Fibroblast of skin of scalp (primary cell): ENCODE measurements at regions not wholly inside any gene's neighbourhood (a gene's known extent, or its start where the extent isn't known, plus 50 kb on each side); places are given as distances from the start of the nearest gene placed in this dataset.

Source experiments
- DNase-seq: peaks from one replicate; pipeline ENCODE4 v3.0.0-alpha.2; 2013

DNA sequence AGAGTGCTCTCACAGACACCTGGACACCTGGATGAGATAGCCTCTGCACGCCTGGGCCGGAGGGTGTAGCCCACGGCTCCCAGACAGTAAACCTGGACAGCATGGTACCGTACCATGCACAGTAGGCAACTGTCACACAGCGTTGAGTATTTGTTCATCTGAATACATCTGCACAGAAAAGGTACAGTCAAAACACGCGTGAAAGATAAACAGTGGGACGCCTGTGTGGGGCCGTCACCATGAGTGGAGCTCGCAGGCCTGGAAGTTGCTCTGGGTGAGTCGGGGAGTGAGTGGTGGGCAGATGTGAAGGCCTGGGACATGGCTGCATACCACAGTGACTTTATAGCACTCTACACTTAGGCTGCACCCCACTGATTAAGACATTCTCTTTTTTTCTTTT is 280.0 kb upstream of the SHH start:
- DNase-seq, result no peak

DNA sequence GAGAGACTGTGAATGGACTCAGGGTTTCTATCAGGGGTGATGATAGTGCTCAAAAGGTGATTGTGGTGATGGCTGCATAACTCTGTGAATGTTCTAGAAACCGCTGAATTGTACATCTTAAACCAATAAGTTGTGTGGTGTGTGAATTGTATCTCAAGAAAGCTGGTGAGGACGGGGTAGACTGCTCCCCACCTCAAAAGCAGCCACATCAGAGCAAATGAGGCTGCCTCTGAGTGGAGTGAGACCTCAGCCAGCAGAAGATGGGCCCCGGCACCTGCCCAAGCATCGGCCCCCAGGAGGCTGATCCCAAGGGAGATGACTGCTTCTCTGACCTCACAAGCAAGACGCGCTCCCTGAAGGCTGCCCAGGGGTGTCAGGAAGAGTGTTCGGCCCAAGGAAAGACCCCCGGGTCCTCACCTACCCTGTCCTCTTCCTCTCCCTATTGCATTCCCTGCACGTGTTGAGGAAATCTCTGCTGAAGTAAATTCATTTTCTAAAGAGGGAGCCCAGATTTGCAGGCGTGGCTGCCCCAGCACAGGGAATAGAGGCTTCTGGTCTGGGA is 279.3 kb upstream of the SHH start:
- DNase-seq, result no peak

DNA sequence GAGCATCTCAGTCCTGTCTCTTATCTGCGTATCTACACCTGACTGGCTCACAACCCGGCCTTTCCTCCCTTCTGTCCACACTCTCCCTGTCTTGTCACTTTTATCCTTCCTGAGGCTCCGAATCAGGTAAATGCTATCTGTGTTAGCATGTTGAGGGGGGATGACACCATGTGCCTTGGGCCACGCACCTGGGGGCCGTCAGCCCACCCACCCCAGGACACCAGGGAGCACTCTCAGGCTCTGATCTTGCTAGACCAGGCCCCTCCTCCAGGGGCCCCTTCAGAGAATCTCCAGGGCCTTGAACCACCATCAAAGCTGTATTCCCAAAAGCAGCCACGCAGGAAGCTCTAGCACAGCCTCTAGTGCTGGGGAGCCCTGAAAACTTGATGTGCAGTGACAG is 278.7 kb upstream of the SHH start:
- no peak for DNase-seq

DNA sequence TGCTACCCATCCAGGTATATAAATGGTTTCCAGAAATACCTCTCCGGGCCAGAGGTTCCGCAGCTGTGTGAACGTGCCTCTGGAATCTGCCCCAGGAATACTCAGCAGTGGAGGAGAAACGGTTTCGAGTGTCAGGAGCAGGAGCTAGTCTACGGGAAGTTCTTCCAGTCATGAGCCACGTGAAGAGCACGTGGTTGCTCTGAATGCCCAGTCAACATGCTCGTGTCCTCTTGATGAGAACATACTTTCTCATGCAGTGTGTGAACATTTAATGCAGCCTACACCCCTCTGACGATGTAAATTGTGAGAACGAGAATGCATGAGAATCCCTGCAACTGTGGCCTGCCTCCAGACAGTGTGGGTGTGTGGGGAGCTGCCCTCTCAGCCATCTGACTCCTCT is 277.0 kb upstream of the SHH start:
- DNase-seq, result no peak

DNA sequence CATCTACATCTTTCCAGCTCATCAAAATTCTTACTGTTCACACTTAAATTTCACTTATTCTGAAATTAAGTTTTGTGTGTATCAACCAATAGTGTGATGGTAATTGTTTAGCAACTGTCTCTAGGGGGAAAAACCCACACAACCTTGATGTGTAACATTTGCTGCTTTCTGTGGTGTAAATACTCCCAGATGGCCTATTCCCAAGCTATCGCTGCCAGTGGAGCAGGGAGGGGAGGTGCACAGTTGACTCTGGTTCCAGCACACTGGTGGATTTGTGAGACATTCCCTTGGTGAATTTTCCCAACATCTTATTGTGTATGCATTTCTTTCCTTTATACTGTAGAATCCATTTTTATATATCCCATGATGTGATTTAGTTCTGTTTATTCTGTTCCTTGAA is 275.9 kb upstream of the SHH start:
- DNase-seq, result no peak

DNA sequence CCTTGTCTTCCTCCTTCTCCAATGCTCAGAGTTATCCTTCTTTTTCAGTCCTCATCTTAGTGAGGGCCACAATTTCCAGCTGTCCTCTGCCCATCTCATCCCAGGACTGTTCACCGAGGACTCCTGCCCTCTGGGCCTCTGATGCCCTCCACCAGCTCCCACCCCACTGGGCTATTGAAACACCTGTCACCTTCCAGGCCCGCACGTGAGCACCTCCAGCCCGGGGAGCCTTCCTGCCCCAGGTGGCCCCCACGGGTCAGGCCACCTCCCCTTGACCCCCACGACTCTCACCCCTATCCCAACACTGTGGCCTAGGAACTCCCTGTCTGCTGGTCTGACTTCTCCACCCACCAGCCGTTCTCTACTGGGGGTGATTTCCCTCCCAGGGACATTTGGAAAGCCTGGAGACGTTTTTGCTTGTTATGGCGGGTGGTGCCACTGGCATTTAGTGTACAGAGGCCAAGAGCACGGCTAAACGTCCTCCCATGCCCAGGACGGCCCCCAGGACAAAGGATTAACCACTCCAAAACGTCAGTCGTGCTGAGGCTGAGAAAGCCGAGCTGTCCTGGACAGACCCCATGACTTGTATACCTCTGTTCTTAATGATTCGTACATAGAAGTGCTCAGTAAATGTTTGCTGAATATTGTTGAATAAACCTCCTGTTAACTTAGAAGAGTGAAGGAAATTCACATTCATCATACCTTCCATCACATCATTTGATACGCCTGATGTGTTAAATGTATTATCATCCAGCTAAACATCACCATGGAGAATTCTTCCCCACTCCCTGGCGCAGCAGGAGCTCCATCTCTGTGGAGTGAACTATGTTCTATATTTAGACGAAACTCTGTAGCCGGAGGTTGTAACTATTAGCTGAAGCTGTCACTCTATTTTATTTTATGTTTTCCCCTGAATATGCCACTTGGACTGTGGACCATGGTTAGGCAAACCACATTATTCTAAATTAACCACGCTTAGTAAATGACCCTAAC is 270.1 kb upstream of the SHH start:
- no peak for DNase-seq

DNA sequence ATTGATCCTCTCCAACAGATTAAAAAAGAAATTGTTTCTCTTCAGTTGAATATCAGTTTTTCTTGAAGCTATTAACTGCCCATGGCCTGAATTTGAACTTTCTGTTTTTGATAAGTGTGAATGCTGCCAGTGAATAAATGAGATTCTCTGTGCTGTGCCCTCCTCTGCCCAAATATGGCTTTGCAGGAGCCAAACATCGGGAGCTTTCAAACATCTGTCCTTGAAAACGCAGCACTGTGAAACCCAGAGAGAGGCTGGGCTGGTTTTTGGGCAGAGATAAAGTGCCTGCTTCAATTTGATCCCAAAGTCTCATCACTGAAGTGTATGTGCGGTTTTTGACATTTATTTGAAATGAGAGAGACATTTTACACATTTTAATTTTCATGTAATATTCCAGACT is 268.3 kb upstream of the SHH start:
- no peak for DNase-seq

DNA sequence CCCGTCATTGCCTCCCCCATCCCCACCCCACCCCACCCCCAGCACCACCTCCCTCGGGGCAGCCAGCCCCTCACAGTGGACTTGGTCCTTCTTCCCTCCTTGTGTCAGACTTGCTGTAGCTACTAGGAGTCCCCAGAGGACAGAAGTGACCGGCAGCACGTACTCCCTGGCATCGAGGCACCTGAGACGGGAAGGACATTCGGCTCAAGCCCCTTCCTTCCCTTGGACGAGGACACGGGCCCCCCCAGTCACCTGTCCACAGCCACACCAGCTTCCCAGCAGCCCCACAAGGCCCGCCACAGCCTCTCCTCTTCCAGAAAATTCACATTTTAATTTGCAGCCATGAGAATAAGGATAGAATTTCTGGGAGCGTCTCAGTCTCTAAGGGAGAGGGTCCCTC is 267.8 kb upstream of the SHH start:
- DNase-seq, result no peak

DNA sequence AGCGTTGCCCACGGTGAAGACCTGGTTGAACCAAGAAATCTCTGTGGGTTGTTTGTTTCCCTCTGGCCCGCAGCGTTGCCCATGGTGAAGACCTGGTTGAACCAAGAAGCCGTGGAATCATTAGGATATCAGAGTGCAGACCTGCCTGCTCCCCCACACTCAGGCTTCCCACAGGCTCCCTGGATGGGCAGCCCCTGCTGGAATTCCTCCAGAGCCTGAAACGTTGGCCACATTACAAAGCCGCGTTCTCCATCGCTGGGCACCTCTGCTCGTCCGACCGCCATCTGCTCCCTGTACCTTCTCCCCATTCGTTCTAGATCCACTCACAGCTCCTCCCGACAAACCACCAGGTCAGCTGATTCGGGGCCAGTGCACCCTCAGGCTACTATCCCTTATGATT is 266.9 kb upstream of the SHH start:
- no peak for DNase-seq

DNA sequence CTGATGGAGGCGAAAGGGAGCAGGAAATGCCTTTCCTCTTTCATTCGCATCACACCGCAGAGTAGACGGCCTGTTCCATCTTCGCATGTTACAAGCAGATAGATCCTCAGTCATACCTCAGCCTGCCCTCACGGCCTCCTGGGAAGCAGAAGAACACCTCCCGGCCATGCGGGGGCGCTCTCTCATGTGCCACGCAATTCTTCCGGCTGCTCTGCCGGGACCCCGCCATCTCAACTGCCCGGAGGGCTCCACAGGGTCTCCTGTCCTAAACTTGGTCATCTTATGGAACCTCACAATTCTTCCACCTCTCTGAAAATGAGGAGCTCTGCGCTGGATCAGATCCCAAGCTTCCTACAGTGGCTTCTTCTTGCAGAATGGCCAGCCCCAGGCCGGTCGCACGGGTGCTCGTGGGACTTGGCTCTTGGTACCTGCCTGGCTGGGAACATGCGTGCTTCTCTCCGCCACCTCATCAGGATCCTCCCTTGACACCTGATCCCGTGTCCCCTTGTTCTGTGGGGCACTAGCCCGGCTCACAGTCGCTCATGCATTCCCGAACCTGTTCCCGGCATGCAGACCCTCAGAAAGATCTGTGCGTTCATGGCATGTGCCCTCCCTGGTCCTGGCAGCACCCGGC is 262.8 kb upstream of the SHH start:
- no peak for DNase-seq

DNA sequence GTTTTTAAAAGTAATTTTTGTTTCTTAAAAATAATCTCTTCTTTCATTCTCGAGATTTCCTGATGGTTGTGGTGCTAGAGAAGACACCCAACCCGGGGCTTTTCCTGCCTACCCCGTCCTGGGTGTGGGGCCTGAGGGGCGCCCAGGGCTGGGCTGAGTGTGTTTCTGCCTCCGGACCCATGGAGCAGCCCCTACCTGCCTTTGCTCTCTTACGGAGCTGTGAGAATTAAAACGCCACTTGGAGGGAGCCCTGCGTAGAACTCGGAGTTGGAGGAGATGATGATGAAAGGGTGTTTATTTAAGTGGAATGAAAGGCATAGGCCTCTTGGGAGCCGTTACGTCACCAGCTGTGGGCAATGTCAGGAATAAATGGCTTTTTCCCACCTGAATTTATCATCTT is 261.8 kb upstream of the SHH start:
- no peak for DNase-seq

DNA sequence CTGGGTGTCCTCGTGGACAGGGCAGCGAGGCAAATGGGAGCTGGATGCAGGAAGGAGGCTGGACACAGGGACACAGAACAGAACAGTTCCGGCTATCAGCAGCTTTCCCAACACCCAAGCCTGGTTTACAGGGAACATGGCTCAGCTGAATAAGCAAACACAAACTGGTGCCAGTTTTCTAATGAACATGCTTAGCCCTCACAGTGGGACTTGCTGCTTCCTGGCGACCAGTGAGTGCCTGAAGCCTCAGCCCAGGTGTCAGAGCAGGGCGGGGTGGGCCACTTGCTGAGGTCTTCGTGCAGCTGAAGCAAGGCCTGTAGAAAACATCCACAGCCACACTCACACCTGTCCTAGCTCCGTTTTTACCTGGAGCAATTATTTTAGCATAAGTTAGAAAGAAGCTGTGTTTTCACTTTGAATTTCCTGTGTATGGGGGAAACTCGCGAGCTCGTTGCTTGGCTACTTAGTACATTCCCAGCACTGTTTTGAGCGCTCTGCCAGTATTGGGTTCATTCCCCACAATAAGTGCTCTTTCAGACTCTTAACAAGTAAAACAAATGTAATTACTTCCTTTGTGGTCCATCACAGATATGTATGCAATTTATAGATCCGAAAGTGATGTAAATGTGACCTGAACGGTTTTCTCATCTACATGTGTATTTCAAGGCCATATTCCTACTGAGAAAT is 261.2 kb upstream of the SHH start:
- DNase-seq, result no peak

DNA sequence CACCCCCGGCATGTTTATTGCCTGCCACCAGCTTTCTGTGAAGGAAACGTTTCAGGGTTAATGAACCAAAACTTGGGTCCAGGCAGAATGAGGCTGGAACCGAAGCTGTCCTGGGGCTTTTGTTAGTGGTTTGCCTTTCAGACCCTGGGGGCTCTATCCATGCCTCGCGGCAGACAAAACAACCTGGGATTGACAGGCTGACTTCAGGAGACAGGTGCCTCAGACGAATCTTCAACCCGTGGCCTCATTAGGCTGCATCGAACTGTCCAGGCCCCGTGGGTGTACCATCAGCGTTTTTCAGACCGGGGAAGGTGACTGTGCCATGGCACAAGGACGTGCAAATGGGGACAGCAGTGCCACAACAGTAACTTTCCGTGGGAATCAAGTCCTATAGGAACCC is 259.3 kb upstream of the SHH start:
- no peak for DNase-seq

DNA sequence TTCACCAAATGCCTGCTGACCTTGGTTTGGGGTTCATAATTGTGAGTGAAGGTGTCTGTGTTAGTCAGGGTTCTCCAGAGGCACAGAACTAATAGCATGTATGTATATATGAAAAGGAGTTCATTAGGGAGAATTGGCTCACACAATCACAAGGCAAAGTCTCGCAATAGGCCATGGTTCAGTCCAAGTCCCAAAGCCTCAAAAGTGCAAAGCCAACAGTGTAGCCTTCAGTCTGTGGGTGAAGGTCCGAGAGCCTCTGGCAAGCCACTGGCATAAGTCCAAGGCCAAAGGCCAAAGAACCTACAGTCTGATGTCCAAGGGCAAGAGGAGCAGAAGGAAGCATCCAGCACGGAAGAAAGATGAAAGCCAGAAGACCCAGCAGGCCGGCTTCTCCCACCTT is 257.6 kb upstream of the SHH start:
- no peak for DNase-seq

DNA sequence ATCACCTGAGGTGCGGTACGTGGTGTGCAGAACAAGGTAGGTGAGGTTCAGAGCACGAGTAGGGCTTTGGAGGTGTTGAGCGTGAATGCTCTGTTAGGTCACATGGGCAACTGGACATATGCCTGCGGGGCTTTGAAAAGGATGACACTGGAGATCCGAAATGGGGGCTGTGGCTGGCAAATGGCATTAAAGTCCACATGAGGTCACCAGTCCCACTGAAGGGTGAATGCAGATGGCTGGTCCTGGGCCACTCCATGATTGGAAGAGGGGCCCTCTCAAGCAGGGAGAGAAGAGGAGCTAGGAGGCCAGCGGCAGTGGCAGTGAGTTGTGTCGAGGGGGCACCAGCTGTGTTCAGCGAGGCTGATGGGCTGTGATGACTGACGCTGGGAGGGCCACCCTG is 254.9 kb upstream of the SHH start:
- DNase-seq, result no peak

DNA sequence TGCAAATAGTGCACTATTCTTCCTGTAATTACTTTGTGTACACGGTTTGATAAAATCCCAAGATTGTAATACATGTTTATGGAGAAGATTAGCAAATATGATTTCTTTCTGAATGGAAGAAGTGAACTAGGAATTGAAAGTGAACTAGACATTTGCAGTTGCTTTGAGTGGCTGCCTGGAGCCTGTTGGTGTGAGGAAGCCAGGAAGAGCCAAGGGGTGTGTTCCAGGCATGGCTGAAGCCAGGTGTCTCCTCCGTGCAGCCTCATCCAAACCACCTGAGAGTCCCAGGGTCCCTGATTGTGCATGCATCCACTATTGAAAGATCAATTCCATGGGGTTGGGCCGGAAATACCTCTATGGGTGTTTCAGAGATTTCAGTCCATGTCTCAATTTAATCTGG is 253.1 kb upstream of the SHH start:
- DNase-seq, result no peak

DNA sequence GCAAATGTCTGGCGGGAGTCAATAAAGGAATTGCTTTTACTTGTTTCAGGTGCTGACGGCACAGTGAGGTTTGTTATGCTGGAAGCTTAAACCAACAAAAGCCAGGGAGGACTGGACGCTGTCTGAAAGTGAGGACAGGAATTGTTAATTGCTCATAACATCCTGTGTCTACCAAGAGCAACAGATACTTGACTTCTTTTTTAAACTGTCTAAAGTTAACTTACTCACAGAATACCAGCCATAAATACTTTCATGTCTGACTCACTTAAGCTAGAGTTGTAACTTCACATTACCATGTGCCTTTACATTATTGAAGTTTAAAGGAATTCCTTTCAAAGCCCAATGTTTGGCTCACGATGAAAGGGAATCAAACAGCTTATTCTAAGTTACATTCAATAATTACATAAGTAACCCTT is 252.7 kb upstream of the SHH start:
- peak; percentile 13 for DNase-seq

DNA sequence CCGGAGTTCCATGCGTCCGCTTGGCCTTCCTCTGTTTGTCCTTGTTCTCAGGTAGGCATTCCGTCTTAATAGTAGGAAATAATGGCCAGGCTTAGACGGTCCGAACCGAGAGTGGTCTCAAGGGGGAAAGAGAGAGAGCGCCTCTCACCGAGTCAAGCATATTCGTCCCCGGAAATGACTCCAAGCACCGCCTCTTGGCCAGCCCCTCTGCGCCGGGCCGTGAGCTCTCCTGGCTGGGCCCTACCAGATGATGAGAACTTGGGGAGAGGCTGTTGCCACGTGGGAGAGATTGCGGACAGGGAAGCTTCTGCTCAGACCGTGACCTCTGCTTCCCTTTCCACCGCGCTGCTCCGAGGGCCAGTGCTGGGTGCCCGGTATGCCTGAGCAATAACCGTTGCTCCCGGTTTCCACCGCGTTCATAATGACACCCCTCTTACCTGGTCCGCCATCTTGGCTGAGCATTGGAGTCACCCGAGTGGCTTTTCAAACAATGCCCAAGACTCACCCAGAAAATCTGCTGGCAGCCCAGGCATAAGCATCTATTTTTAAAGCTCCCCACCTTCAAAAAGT is 251.1 kb upstream of the SHH start:
- DNase-seq, result no peak

DNA sequence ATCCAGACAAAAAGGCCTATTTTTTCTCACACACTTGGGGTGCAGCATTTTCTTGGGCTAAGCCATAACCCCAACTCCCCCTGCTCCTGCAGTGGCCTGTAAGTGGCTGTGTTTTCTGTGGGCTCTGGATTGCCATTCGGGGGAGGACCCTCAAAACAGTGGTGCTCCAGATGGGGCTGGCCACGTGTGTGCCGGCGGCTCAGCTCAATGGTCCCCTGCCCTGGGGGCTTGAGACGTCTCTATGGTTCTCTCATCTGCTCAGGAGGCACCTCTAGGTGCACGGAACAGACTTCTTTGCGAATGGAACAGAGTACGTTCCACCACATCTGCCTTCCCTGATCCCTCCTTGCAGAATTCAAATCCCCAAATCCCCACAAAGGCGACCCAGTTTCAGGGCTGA is 250.0 kb upstream of the SHH start:
- DNase-seq, result no peak

DNA sequence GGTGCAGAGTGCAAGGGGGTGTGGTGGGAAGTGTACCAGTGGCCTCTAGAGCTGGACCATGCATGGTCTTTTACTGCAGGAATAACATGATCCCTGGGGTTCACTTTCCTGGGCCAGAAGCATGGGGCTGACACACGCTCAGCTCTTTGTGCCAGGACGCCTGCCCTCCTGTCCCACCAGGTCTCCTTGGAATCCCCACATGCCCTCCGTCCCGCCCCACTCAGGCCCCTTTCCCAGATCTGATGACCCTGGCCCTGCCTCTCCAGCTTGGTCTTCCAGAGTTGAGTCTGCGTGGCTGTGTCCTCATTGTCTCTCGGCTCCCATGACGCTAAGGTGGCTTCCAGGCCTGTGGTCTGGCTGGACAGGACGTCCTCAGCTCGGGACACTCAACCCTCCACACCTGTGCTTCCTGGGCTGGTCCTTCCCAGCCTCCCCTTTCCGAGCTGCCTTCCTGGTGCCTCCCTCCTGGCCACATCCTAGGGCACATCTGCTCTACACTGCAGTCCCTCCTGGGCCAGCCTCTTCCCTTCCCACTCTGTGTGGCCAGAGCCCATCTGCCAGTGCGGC is 249.5 kb upstream of the SHH start:
- no peak for DNase-seq

DNA sequence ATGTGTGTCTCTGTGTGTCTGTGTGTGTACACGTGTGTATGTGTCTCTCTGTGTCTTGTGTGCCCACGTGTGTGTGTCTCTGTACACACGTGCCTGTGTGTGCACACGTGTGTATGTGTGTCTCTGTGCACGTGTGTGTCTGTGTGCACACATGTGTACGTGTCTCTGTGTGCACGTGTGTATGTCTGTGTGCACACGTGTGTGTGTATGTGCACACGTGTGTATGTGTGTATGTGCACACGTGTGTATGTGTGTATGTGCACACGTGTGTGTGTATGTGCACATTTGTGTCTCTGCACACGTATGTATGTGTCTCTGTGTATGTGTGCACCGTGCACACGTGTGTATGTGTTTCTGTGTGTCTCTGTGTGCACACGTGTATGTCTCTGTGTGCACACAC is 248.7 kb upstream of the SHH start:
- DNase-seq, result no peak

DNA sequence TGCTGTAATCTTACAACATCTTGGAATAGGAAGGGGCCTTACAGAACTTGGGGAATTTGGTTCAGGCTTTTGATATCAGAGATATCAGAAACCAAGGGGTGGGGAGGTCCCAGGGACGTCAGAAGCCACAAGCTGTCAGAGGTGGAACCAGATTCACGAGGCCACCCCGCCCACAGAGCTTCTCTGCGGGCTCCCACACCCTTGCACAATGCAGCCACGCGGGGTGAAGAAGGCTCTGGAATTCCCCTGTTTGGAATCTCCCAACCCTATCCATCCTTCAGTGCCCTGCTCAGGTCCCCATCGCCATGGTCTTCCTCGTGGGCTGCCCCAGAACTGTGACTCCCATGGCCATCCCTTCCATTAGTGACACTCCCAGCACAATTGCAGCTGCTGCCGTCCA is 247.1 kb upstream of the SHH start:
- DNase-seq, result no peak

DNA sequence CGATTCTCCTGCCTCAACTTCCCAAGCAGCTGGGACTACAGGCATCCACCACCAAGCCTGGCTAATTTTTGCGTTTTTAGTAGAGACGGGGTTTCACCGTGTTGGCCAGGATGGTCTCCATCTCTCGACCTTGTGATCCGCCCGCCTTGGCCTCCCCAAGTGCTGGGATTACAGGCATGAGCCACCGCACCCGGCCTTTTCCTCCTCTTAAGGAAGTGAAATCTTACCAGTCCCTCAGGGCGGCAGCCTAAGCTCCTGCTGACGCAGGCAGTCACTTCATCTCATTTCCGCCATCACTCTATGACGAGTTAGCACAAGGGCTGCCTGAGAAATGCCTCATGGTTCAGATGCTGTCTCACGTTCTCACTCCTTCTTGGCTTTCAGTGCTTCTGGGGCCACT is 246.0 kb upstream of the SHH start:
- no peak for DNase-seq
